Liver (tissue), 8 donors: ENCODE measurements at regions not wholly inside any gene's neighbourhood (a gene's known extent, or its start where the extent isn't known, plus 50 kb on each side); places are given as distances from the start of the nearest gene placed in this dataset.

Experiments
- DNase-seq: peaks from one replicate; pipeline ENCODE4 v3.0.0-alpha.2; 2017; ENCODE audit warnings: low spot score
- H3K27ac ChIP-seq, 2 donors: one replicate each; pipeline ENCODE4 v1.7.0; 2013; ENCODE audit warnings: inconsistent platforms in 2 of 2, low read length in 2 of 2, control low read depth in 1 of 2, low read depth in 1 of 2, mild to moderate bottlenecking in 1 of 2
- H3K27me3 ChIP-seq, 4 donors: one replicate each; pipeline versions ENCODE4 v1.6.1 to v1.7.0; 2013; ENCODE audit warnings: low read length in 3 of 4, inconsistent platforms in 1 of 4, mild to moderate bottlenecking in 1 of 4, moderate library complexity in 1 of 4; ENCODE audit not compliant: control insufficient read depth in 4 of 4, insufficient read depth in 4 of 4
- H3K36me3 ChIP-seq, 4 donors: one replicate each; pipeline versions ENCODE4 v1.6.1 to v1.7.0; 2013; ENCODE audit warnings: low read length in 3 of 4, mild to moderate bottlenecking in 3 of 4, low read depth in 1 of 4, moderate library complexity in 1 of 4; ENCODE audit not compliant: control insufficient read depth in 4 of 4, insufficient read depth in 3 of 4
- H3K4me1 ChIP-seq, 4 donors: one replicate each; pipeline versions ENCODE4 v1.6.1 to v1.7.0; 2013; ENCODE audit warnings: low read length in 3 of 4, mild to moderate bottlenecking in 3 of 4, moderate library complexity in 1 of 4; ENCODE audit not compliant: control insufficient read depth in 4 of 4, insufficient read depth in 4 of 4
- H3K4me3 ChIP-seq, 3 donors: one replicate each; pipeline versions ENCODE4 v1.6.1 to v1.7.0; 2013; ENCODE audit warnings: low read length in 3 of 3, control low read depth in 1 of 3, low read depth in 1 of 3, mild to moderate bottlenecking in 1 of 3
- H3K9ac ChIP-seq, 2 donors: one replicate each; pipeline ENCODE4 v1.7.0; 2013; ENCODE audit warnings: low read length in 2 of 2, mild to moderate bottlenecking in 2 of 2, moderate library complexity in 2 of 2, control low read depth in 1 of 2, low read depth in 1 of 2
- H3K9me3 ChIP-seq, 4 donors: one replicate each; pipeline versions ENCODE4 v1.6.1 to v1.7.0; 2013; ENCODE audit warnings: low read length in 3 of 4; ENCODE audit not compliant: control insufficient read depth in 4 of 4
- ATF3 ChIP-seq: IDR thresholded peaks from 2 replicates; pipeline ENCODE4 v1.6.1; 2016; ENCODE audit warnings: antibody characterized with exemption
- CTCF ChIP-seq: fragments of 150-350 bp; IDR thresholded peaks from 2 replicates; pipeline ENCODE4 v1.5.1; 2017; ENCODE audit warnings: improper control_type of control experiment, low read depth, low read length; ENCODE audit not compliant: missing input control
- EGR1 ChIP-seq, 2 donors: IDR thresholded peaks; 2 replicates each; pipeline ENCODE4 v1.6.1; 2016 to 2018; ENCODE audit warnings: antibody characterized with exemption in 2 of 2, low read depth in 2 of 2
- FOXA1 ChIP-seq: IDR thresholded peaks from 2 replicates; pipeline ENCODE4 v1.6.1; 2016; ENCODE audit warnings: antibody characterized with exemption
- FOXA2 ChIP-seq: IDR thresholded peaks from 2 replicates; pipeline ENCODE4 v1.6.1; 2016; ENCODE audit warnings: antibody characterized with exemption
- GABPA ChIP-seq, 2 donors: IDR thresholded peaks in 1 of 2; conservative IDR thresholded peaks in 1 of 2; 2 replicates each; pipeline ENCODE4 v1.6.1; 2016; ENCODE audit warnings: antibody characterized with exemption in 2 of 2, mild to moderate bottlenecking in 1 of 2, moderate library complexity in 1 of 2
- HNF4A ChIP-seq, 2 donors: conservative IDR thresholded peaks; 2 replicates each; pipeline ENCODE4 v1.6.1; 2016; ENCODE audit warnings: antibody characterized with exemption in 2 of 2, mild to moderate bottlenecking in 2 of 2
- HNF4G ChIP-seq: IDR thresholded peaks from 2 replicates; pipeline ENCODE4 v1.6.1; 2016; ENCODE audit warnings: antibody characterized with exemption
- JUND ChIP-seq, 2 donors: IDR thresholded peaks; 2 replicates each; pipeline ENCODE4 v1.6.1; 2016; ENCODE audit warnings: antibody characterized with exemption in 2 of 2
- MAX ChIP-seq: IDR thresholded peaks from 2 replicates; pipeline ENCODE4 v1.6.1; 2016; ENCODE audit warnings: antibody characterized with exemption
- NR2F2 ChIP-seq: IDR thresholded peaks from 2 replicates; pipeline ENCODE4 v1.6.1; 2016; ENCODE audit warnings: antibody characterized with exemption
- RAD21 ChIP-seq, 2 donors: IDR thresholded peaks; 2 replicates each; pipeline ENCODE4 v1.6.1; 2016; ENCODE audit warnings: antibody characterized with exemption in 2 of 2, mild to moderate bottlenecking in 2 of 2
- REST ChIP-seq: IDR thresholded peaks from 2 replicates; pipeline ENCODE4 v1.6.1; 2016; ENCODE audit warnings: antibody characterized with exemption, mild to moderate bottlenecking
- RXRA ChIP-seq, 2 donors: IDR thresholded peaks; 2 replicates each; pipeline ENCODE4 v1.6.1; 2017 to 2018; ENCODE audit warnings: antibody characterized with exemption in 2 of 2, mild to moderate bottlenecking in 1 of 2
- SP1 ChIP-seq: IDR thresholded peaks from 2 replicates; pipeline ENCODE4 v1.6.1; 2018; ENCODE audit warnings: antibody characterized with exemption, mild to moderate bottlenecking
- TAF1 ChIP-seq: conservative IDR thresholded peaks from 2 replicates; pipeline ENCODE4 v1.6.1; 2016; ENCODE audit warnings: antibody characterized with exemption, mild to moderate bottlenecking
- YY1 ChIP-seq: IDR thresholded peaks from 2 replicates; pipeline ENCODE4 v1.6.1; 2016; ENCODE audit warnings: antibody characterized with exemption, mild to moderate bottlenecking
- ZBTB33 ChIP-seq: IDR thresholded peaks from 2 replicates; pipeline ENCODE4 v1.6.1; 2016; ENCODE audit warnings: antibody characterized with exemption
- WGBS: extraction: QIAGEN DNeasy Blood & Tissue Kit; methylation state at CpG from one replicate; pipeline ENCODE4 v1.1.7; 2013; 5-methylcytosine and 5-hydroxymethylcytosine counted together
- donor health status: healthy.
- donor health status: healthy.
- donor health status: healthy.
- donor health status: healthy.
- donor health status: healthy.

GRCh38 chr6:139490482-139490881 lies 116.0 kb upstream of the CITED2 start (continued):
- peak; percentile 82 for TF ChIP-seq ZBTB33

- TF ChIP-seq HNF4A (conservative IDR thresholded peaks at IDR 0.05) (no peak), ATF3 (no peak)
- H3K27me3 ChIP-seq, result no peaks in the 10 kb centered on the region
- peak overlapping the region in 2 of 3 donors; percentile 22 to 34 for H3K4me3 ChIP-seq
- H3K4me1 ChIP-seq, result peaks cover 4 to 52% (median 33%) of the 10 kb centered on the region in 4 donors
- DNase-seq, result no peak
- H3K27ac ChIP-seq, result peak overlapping the region; percentile 71 to 76
- H3K9me3 ChIP-seq, result no peaks in the 10 kb centered on the region
- peak overlapping the region in 1 of 2 donors; percentile 30 for H3K9ac ChIP-seq
- H3K36me3 ChIP-seq, result no peaks in the 10 kb centered on the region
Observed at GRCh38 chr6:139486476-139486799, 112.0 kb upstream of the CITED2 start.

GRCh38 chr6:139485742-139486475 lies 111.5 kb upstream of the CITED2 start:
- Histone ChIP-seq H3K36me3 (no peaks in the 10 kb centered on the region), H3K27ac (peak overlapping the region; percentile 71 to 76), H3K9ac (peak overlapping the region in 1 of 2 donors; percentile 41), H3K9me3 (no peaks in the 10 kb centered on the region), H3K4me3 (peak overlapping the region in 1 of 3 donors; percentile 34), H3K27me3 (no peaks in the 10 kb centered on the region), H3K4me1 (peaks cover 4 to 57% (median 37%) of the 10 kb centered on the region in 4 donors)
- no peak for DNase-seq
- WGBS, result 35% methylated on average over 5 of the region's 5 CpGs
- TF ChIP-seq GABPA (IDR thresholded peaks at IDR 0.05 in 1 of 2, conservative IDR thresholded peaks at IDR 0.05 in 1 of 2), result peak in 1 of 2 donors; percentile 18
- TF ChIP-seq SP1, result peak; percentile 16
- no peak for TF ChIP-seq NR2F2
- TF ChIP-seq FOXA2, result peak; percentile 46
- no peak for TF ChIP-seq TAF1
- TF ChIP-seq CTCF, result no peak
- TF ChIP-seq EGR1 (IDR thresholded peaks at IDR 0.05; ENCODE audit: low read depth in 2 of 2), result peak in 1 of 2 donors; percentile 10
- no peak for TF ChIP-seq REST
- TF ChIP-seq ATF3, result no peak
- no peak for TF ChIP-seq ZBTB33
- TF ChIP-seq JUND (IDR thresholded peaks at IDR 0.05), result no peak
- TF ChIP-seq RXRA (IDR thresholded peaks at IDR 0.05), result peak in 1 of 2 donors; percentile 61
- TF ChIP-seq MAX, result peak; percentile 51
- TF ChIP-seq YY1, result peak; percentile 15
- TF ChIP-seq HNF4G, result no peak
- peak; percentile 30 to 43 for TF ChIP-seq HNF4A (conservative IDR thresholded peaks at IDR 0.05)
- TF ChIP-seq RAD21 (IDR thresholded peaks at IDR 0.05), result peak in 1 of 2 donors; percentile 27
- TF ChIP-seq FOXA1, result no peak
